ENCODE measurements at regions not wholly inside any gene's neighbourhood (a gene's known extent, or its start where the extent isn't known, plus 50 kb on each side); places are given as distances from the start of the nearest gene placed in this dataset.

- no peak for DNase-seq
Measured at GRCh38 chr10:133035952-133036351, 51.8 kb upstream of the ADGRA1 start.

GRCh38 chr10:133034762-133035161 is 53.0 kb upstream of the ADGRA1 start:
- no peak for DNase-seq

GRCh38 chr10:133034092-133034491 is 53.6 kb upstream of the ADGRA1 start:
- no peak for DNase-seq

- no peak for DNase-seq
Measured at GRCh38 chr10:133033742-133034048, 54.0 kb upstream of the ADGRA1 start.

- DNase-seq: no peak
Measured at GRCh38 chr10:133032976-133033741, 54.6 kb upstream of the ADGRA1 start.

- DNase-seq: no peak
Measured at GRCh38 chr10:133032231-133032630, 55.5 kb upstream of the ADGRA1 start.

GRCh38 chr10:133031541-133032125 is 56.1 kb upstream of the ADGRA1 start:
- DNase-seq: no peak

- DNase-seq: no peak
Measured at GRCh38 chr10:133030781-133031180, 56.9 kb upstream of the ADGRA1 start.

GRCh38 chr10:133030126-133030525 is 57.6 kb upstream of the ADGRA1 start:
- no peak for DNase-seq

- DNase-seq: no peak
Measured at GRCh38 chr10:133028956-133029355, 58.8 kb upstream of the ADGRA1 start.

GRCh38 chr10:133028158-133028557 is 59.6 kb upstream of the ADGRA1 start:
- no peak for DNase-seq

GRCh38 chr10:133027482-133027881 is 60.2 kb upstream of the ADGRA1 start:
- no peak for DNase-seq

GRCh38 chr10:133026726-133027395 is 60.9 kb upstream of the ADGRA1 start:
- DNase-seq: no peak

- DNase-seq: no peak
Measured at GRCh38 chr10:133026171-133026570, 61.6 kb upstream of the ADGRA1 start.

GRCh38 chr10:133025558-133026090 is 62.1 kb upstream of the ADGRA1 start:
- DNase-seq: no peak

- DNase-seq: no peak
Measured at GRCh38 chr10:133024704-133025557, 62.8 kb upstream of the ADGRA1 start.

- DNase-seq: no peak
Measured at GRCh38 chr10:133023216-133023843, 64.4 kb upstream of the ADGRA1 start.

GRCh38 chr10:133022776-133023100 is 65.0 kb upstream of the ADGRA1 start:
- no peak for DNase-seq

- DNase-seq: no peak
Measured at GRCh38 chr10:133021963-133022775, 65.6 kb upstream of the ADGRA1 start.

GRCh38 chr10:133021116-133021962 is 66.4 kb upstream of the ADGRA1 start:
- no peak for DNase-seq

Data from fibroblast of skin of back (primary cell).